IPS-NIHi7 (cell line): ENCODE measurements at regions not wholly inside any gene's neighbourhood (a gene's known extent, or its start where the extent isn't known, plus 50 kb on each side); places are given as distances from the start of the nearest gene placed in this dataset.
"Not testable (repeated sequence)": the region's sequence is repeated elsewhere in the genome, so short reads cannot be mapped to it uniquely, and the experiment has no call there.

Experiments
- DNase-seq: peaks from one replicate; pipeline ENCODE4 v3.0.0; 2012; ENCODE audit warnings: mixed read lengths; ENCODE audit errors: extremely low spot score

DNA sequence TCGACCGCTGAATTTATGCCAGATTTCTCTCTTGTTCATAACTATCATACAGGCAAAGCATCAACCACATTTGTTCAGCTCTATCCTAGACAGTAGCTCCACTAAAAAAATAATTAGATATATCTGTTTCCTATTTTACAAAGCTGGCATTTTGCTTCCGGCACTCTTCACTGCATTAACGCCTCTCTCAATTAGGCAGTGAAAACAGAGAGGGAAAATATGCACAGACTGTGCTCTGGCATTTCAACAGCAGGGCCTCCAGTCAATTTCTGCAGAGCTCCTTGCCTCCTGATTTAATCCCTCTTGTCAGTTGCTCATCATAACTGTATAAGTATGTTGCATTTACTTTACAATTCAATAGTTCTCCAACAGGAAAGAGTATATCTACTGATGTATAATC is 666.9 kb upstream of the INTU start:
- DNase-seq: no peak

- no peak for DNase-seq
Observed at GRCh38 chr4:126969360-126970235, 663.2 kb upstream of the INTU start.

GRCh38 chr4:126973201-126973600 is 659.6 kb upstream of the INTU start:
- DNase-seq: no peak

- DNase-seq: peak; percentile 20
Observed at GRCh38 chr4:126976850-126977632, 655.7 kb upstream of the INTU start.

DNA sequence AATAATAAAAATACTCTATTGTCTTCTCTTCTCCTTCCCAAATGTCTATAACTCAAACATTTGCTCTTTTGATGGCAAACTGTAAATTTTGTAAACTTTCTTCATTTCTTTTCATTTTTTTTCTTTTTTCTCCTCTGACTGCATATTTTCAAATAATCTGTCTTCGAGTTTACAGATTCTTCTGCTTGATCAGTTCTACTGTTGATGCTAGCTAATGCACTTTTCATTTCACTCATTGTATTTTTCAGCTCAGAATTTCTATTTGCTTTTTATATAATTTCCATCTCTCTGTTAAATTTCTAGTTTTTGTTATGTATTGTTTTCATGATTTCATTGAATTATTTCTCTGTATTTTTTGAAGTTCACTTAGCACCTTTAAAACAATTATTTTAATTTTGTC is 646.8 kb upstream of the INTU start:
- no peak for DNase-seq

DNA sequence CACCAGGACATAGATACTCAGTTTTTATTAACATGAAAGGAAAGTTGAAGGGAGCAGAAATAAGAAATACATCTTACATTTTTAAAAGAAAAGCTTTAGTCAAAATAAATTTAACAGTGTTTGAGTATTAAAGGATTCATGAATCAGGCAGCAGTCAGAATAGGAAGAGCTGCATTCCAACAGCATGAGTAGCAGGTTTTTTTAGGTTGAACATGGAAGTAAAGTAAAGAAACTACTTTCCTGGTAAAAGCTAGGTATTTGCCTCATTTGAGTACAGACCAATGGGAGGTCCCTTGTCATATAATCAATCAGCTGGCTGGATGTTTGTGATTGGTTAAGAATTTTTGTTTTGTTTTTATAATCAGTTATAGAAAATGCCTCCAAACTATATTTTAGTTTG is 645.9 kb upstream of the INTU start:
- no peak for DNase-seq

DNA sequence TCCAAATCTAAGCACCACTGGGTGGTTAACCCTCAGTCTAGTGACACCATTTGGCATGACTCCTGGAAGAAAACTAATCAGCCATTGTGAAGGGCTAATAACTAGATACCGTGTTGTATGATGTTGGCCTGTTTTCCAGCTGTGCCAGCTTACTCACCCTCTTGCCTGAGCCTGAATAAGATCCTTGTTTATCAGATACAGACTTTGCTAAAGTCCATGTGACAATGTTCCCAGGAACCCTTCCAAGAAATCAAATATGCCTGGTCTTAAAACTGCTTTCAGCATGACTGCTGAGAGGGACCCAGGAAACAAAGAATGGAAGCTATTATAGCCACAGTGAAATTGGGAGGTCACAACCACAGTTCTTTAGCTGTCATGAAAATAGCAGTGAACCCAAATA is 640.8 kb upstream of the INTU start:
- no peak for DNase-seq

GRCh38 chr4:126992910-126993309 is 639.8 kb upstream of the INTU start:
- DNase-seq: no peak

- DNase-seq: no peak
Observed at GRCh38 chr4:126993351-126993750, 639.4 kb upstream of the INTU start.

DNA sequence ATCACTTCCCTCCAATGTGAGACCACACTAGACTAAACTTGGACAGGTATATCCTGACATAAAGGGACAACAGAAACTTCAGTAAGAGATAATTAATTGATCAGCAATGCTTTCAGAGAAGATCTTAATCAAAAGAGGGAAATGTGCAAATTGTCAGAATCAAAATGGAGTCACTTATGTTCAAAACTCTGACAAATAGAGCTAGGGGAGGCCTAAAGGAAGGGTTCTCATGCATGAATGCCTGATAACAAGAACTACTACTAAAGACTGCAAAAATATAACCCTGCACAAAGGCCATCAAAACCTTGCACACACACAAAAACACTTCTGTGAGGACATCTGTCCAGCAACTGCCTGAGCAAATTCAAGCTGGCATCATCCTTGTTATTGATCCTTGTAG is 637.5 kb upstream of the INTU start:
- DNase-seq: no peak

GRCh38 chr4:127000110-127000509 is 632.6 kb upstream of the INTU start:
- DNase-seq: no peak

GRCh38 chr4:127000846-127001245 is 631.9 kb upstream of the INTU start:
- no peak for DNase-seq

DNA sequence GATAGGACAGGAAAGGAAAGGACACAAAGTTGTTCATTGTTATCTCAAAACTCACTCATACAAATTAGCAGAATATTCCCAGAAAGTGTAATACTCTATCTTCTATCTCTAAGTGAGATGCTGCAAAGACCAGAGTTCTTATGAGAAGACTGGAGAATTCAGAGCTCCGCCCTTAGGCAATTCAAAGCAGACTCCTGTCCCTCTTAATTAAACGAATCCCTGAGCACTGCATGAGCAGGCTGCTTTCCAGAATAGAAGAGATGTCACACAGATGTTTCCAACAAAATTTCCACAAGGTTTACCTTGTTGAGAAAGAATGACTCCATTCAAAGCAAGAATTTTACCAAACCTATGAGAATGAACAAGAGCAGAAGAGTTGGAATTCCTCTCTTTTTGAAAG is 630.8 kb upstream of the INTU start:
- no peak for DNase-seq

- no peak for DNase-seq
Observed at GRCh38 chr4:127006446-127006877, 626.3 kb upstream of the INTU start.

DNA sequence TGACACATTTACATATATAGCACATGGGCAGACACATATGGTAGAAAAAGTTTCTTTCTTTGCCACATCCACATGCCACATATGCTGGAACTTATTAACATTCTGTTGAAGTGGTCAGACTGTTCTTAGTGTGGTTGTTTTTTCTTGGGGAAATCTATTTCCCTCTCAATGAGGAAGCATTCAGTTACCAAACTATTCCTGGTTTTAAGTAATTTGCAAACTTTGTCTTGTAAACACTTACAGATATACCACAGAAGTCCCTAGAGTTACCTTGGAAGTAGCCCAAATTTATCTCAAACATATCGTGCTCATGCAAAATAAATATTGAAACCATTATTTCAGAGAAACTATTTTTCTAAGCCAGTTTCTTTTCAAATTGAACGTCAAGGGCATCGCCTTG is 625.5 kb upstream of the INTU start:
- DNase-seq: no peak

DNA sequence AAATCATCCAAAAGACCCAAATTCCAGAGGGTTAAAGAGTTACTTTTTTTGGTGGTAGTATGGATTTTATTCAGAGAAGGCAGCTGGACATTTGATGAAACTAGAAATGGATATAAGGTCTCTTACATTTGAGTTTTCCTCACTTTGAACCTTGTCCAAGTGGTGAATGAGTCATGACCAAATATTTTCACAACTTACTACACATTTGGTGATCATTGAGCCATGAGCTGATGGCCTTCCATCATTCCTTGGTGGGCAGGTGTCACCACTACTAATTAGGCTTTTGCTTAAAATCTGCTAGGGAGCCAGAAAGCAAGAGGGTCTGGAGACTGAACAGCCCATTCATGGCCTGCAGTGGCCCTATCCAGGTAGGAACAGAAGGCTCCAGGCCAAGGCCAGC is 620.2 kb upstream of the INTU start:
- DNase-seq: no peak

- DNase-seq: no peak
Observed at GRCh38 chr4:127015667-127016117, 617.1 kb upstream of the INTU start.

DNA sequence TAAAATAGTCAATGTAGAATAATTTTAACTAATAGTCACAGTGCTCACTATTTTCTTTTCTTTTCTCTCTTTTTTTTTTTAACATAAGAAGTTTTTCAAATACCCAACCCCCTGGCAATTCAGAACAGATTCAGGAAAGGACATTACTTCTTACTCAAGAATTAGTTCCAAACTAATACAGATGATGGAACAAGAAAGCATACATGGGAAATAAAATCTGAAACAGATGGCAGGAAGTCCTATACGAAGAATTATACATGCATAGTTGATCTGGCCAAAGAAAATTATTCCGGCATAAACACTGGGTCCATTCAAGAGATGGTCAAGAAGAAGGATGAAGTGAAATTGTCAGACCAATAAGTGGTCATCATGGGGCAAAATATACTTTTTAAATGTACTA is 614.4 kb upstream of the INTU start:
- DNase-seq: no peak

DNA sequence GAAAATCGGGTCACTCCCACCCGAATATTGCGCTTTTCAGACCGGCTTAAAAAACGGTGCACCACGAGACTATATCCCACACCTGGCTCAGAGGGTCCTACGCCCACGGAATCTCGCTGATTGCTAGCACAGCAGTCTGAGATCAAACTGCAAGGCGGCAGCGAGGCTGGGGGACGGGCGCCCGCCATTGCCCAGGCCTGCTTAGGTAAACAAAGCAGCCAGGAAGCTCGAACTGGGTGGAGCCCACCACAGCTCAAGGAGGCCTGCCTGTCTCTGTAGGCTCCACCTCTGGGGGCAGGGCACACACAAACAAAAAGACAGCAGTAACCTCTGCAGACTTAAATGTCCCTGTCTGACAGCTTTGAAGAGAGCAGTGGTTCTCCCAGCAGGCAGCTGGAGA is 611.9 kb upstream of the INTU start:
- DNase-seq: not testable (repeated sequence)

- no peak for DNase-seq
Observed at GRCh38 chr4:127036296-127036695, 596.5 kb upstream of the INTU start.

GRCh38 chr4:127045861-127046260 is 586.9 kb upstream of the INTU start:
- DNase-seq: no peak

DNA sequence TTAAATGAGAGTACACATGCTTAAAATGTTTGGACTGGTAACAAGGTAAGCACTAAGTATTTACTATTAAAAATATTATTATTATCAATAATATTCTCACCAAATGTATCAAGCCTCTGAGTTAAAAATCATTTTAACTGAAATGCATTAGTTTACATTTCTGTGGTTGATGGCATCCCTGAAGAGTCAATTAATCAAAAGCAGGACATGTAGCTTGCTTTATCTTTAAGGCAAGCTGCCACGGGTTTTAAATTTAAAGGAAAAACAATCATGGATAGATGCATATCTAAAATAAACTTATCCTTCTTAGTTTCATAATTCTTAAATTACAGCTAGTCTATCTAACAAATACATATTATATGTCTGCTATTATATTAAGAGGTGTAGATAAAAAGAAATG is 584.8 kb upstream of the INTU start:
- DNase-seq: no peak
